Islet precursor cell (in vitro differentiated cells): ENCODE measurements at regions not wholly inside any gene's neighbourhood (a gene's known extent, or its start where the extent isn't known, plus 50 kb on each side); places are given as distances from the start of the nearest gene placed in this dataset.
"Not testable (repeated sequence)": the region's sequence is repeated elsewhere in the genome, so short reads cannot be mapped to it uniquely, and the experiment has no call there.

ENCODE experiments used
- DNase-seq: peaks from one replicate; pipeline ENCODE4 v3.0.0-alpha.2; 2018

DNA sequence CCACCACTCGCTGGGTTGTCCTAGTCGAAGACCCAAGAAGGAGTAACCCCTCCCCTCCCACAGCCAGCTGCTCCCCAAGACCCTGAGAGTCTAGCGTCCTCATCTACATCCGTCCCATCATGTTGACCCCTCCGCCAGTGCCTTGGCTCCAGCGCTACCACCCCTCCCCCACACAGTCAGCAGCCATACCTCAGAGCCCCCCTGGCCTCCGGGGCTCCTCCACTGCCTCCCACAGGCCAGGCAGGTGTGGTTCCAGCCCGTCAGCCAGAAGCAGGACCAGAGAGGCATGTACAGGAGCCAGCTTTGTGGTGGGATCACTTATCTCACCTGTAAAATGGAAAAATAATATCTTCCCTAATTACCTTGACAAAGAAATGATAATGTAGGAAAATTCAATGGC, 51.5 kb upstream of the PHF21B start:
- no peak for DNase-seq

DNA sequence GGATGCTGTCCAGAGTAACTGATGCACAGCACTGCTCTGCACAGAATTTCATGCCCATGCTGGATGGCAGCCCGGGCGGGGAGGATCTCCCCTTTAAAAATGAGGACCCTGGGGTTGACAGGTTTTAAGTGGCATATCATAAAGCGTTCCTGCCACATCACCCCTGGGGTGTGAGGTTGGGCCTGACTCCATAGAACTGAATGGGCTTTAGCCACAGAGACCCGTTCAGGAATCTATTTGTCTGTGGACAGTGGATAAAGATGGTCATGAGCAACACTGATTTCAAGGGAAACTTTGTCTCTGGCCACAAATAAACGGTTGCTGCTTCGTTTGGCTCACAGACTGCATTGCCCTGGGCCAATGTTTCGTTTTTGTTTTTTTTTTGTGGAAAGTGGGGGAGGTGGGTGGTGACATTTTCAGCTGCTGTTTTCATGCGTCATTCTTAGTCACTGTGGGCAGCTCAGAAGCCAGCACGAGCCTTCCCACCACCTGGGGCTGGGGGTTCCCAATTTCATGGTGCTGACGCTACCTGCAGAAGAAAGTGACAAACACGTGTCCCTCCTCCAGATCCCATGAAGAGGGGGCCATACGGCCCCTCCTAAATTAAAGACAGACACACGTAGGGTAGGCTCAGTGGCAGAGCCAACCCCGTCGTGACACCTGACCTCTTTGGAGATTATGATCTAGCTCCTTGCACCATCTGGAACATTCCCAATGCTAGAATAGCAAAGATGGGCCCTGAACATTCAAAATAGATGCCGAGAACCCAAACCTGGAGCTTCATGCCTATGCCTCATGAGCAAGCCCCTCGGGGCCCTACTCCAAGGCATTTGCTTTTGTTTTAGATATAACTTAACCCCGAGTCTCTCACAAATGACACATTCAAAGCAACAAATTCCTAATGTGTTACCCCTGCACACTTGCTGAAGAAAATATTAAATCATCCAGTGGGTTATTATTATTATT, 54.8 kb upstream of the PHF21B start:
- no peak for DNase-seq

GRCh38 chr22:45065726-45066125, 55.9 kb upstream of the PHF21B start:
- no peak for DNase-seq

DNA sequence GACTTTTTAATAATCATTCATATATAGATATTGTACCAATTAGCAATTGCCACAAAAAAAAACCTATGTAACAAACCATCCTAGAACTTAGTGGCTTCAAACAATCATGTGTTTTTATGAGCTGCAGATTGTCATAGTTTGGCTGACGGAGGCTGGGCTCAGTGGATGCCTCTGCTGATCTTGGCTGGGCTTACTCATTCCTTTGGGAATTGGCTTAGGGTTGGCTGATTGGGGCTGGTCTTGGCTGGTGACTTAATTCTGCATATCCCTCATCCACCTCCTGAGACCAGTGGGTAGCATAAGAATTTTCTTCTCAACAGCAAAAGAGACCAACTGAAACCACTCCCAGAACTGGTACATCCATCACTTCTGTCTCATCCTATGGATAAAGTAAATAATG, 57.9 kb upstream of the PHF21B start:
- DNase-seq, result no peak

DNA sequence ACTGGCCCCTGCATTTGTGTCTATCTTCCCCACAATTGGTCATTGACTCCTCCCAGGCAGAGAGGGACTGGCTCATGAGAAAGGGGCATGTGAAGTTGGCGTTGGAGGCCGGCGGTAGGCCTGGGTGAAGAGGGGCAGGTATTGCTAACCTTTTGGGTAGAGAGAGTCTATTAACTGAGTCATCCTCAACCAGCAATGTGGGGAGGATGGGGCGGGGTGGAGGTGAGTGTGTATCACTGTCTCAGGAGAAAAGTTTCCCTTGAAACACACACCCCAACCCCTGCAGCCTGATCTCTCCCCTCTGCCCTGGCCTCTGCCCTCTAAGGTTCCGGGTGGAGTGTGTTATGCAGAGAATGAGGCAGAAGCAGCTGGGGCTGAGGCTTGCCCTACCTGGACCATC, 60.1 kb upstream of the PHF21B start:
- DNase-seq, result no peak

DNA sequence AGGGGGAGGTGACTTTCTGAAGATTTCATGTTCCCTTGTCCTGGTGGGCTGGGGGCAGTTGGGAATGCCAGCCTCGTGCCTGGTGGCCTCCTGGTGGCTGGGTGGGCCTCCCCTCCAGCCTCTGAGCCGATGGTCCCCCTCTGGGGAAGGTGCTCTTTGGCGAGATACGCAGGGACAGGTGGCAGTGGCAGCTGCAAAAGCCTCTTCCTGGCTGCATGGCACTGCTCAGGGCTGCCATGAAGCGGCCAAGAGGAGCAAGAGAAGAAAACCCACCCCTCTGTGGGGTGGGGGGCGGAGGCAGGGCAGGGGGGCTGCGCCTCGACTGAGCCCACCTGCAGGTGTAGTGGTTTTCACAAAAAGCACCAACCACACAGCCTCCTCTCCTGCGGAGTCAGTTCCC, 61.8 kb upstream of the PHF21B start:
- DNase-seq, result no peak

GRCh38 chr22:45072322-45072903, 62.6 kb upstream of the PHF21B start:
- DNase-seq, result peak; percentile 96

DNA sequence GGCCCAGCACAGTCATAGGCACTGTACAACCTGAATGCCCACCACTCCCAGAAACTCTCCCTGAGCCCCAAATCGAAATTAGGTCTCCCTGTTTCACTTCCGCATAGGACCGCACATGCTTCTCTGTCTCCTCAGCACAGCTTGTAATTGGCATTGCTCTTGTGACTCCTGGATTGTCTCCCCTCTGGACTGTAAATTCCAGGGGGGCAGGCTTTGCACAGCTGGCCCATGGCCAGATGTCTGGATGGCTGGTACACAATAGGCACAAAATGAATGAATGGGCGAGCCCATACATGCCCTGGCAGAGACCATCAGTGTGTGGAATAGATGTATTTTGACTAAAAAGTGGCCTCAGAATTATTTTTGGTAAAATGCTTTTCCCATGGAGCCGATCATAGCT, 63.3 kb upstream of the PHF21B start:
- DNase-seq, result no peak

DNA sequence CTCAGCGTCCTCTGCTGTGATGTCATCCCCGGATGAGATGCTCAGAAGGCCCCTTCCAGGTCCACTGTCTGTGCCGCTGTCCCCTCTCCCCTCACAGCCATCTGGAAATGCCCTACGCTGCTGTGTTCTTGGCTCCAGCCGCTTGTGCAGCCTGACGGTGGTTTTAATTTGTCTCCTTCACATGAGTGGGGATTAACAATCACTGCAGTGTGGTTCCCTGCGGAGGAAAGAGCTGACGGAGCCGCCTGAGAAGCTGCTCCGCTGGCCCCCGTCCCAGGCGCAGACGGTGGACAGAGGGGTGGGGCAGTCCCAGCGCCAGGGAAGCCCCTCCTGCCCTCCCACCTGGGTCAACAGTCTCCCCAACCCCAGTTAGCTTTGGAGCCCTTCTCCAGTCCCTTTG, 67.5 kb upstream of the PHF21B start:
- DNase-seq, result no peak

DNA sequence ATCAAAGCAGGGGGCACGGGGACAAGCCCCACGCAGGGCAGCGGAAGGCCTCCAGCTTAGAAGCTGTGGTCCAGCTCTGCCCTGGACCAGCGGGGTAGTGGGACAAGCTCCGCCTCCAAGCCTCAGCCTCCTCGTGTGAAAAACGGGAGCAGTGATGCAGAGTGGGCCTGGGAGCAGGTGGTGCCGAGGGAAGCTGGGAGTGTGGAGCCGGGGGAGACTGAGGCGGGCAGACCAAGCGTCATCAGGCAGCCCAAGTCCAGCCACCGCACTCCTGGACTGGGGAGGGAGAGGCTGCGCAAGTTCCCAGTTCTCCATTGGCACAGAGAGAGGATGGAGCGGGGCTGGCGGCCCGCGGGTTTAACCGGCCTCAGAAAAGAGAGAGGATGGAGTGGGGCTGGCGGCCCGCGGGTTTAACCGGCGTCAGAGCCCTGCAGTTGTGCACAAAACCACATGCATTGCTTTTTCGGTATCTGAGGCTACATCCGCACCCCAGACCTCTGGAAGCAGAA, 68.1 kb upstream of the PHF21B start:
- DNase-seq, result no peak

GRCh38 chr22:45082795-45083194, 73.0 kb upstream of the PHF21B start:
- no peak for DNase-seq

- DNase-seq, result no peak
Observed at GRCh38 chr22:45083659-45084305, 74.0 kb upstream of the PHF21B start.

- no peak for DNase-seq
Observed at GRCh38 chr22:45084400-45084920, 74.7 kb upstream of the PHF21B start.

GRCh38 chr22:45087802-45088201, 75.9 kb upstream of the NUP50 start:
- no peak for DNase-seq

DNA sequence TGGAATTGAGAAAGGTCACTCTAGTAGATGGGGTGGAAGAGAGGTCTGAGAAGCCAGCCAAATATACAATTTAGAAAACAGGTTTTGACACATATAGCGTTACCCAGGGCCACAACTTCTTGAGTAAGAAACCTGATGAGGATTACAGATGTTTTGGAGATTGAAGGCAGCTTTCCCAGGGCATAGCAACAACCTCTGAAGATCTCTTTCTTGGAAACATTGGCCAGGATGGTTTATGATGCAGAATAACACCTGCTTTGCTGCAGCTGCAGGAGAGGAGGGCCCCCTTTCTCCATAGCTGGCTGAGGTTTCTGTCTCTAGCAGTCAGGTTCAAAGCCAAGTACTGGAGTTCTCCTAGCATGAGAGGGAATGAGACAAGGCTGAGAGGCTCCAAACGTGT, 75.1 kb upstream of the NUP50 start:
- DNase-seq, result no peak

DNA sequence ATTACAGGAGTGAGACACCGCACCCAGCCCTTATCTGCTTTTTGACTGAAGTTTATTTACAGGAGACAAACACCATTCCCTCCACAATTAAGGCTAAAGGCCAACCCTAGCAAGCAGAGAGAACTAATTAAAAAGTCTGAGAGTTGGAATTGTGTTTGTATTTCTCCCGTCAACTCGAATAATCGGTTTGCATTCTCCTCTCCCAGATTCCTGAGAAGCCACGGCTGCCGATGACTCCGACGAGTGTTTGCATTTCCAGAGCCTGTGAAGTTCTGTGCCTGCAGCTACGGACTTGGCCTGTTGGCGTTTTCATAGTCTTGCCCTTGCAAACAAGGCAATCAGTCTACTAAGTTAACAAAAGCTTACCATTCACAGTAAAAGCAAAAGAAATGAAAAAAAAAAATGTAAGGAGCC, 73.2 kb upstream of the NUP50 start:
- DNase-seq, result peak; percentile 85

DNA sequence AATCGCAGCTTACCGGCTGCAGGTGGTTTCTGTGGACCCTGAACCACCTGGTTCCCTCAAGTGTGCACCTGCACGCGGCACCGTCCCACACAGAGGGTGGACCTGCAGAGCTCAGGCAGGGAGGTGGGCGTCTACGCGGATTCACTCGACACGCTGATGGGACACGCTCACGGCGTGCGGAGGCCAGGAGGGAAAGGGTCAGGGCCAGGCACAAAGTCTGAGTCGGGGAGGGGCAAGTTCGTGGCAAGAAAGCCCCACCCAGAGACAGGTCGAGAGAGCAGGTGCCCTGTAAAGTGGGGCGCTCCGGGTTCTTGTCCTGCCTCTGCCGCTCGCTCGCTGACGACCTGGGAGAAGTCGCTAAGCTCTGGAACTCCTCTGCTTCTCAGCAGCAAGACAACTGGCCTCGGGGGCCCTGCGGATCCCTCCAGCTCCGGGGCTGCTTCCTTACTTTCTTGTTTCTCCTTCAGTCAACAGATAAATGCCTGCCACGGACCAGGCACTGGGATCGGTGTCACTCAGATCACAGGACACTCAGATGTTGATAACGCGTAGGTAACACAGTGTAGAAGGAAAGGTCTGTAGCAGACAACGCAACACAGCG, 72.4 kb upstream of the NUP50 start:
- no peak for DNase-seq

GRCh38 chr22:45091875-45092274, 71.8 kb upstream of the NUP50 start:
- DNase-seq, result not testable (repeated sequence)

GRCh38 chr22:45092644-45093043, 71.1 kb upstream of the NUP50 start:
- no peak for DNase-seq

- DNase-seq, result no peak
Observed at GRCh38 chr22:45093609-45094008, 70.1 kb upstream of the NUP50 start.

DNA sequence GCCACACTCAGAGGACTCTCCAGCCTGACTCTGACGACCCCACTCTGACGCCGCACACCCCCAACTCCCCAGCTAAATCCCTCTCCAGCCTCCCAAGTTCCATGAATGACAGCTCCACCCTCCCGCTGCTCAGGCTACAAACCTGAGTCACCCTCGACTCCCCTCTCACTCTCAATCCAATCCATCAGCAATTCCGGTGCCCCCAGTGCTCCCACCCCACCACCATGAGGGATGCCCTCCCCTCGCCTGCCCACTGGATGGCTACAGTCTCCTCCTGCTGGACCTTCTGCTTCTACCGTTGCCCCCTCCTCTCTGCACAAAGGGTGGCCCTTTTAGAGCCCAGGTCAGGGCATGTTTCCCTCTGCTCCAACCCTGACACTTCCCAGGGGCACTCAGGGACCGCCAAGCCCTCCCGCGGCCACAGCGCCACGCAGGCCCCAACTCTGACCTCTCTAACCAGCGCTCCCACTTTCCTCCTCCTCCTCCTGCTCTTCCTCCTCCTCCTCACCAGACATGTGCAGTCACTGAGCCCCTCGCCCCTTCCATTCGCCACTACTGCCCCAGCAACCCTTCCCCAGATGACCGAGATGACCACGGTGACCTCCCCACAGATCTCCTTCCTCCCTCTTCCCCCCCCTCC, 69.5 kb upstream of the NUP50 start:
- no peak for DNase-seq

GRCh38 chr22:45094825-45095224, 68.9 kb upstream of the NUP50 start:
- no peak for DNase-seq
